DND-41 (cell line): ENCODE measurements at regions not wholly inside any gene's neighbourhood (a gene's known extent, or its start where the extent isn't known, plus 50 kb on each side); places are given as distances from the start of the nearest gene placed in this dataset.

Experiments used
- ATAC-seq: fragments of 200-7000 bp; cut with Tn5 transposase; 3 replicates; pipeline ENCODE4 v1.9.1; 2021; ENCODE audit warnings: low read depth; ENCODE audit not compliant: insufficient read depth
- DNase-seq: peaks from one replicate; pipeline ENCODE4 v3.0.0-alpha.2; 2020
- H2AFZ ChIP-seq: 2 replicates; pipeline ENCODE4 v1.6.0; 2012; ENCODE audit warnings: low read depth, low read length
- H3K27ac ChIP-seq: 2 replicates; pipeline ENCODE4 v1.5.1; 2012; ENCODE audit warnings: low read length, inconsistent platforms
- H3K27me3 ChIP-seq: fragments of 200-600 bp; sonication (generic); 2 replicates; pipeline ENCODE4 v1.6.0; 2012; ENCODE audit warnings: low read length, mild to moderate bottlenecking, inconsistent platforms; ENCODE audit not compliant: insufficient read depth, poor library complexity
- H3K36me3 ChIP-seq: 2 replicates; pipeline ENCODE4 v1.5.1; 2012; ENCODE audit warnings: low read length, inconsistent platforms; ENCODE audit not compliant: insufficient read depth
- H3K4me1 ChIP-seq: 2 replicates; pipeline ENCODE4 v1.5.1; 2012; ENCODE audit warnings: mild to moderate bottlenecking, low read length; ENCODE audit not compliant: insufficient read depth
- H3K4me2 ChIP-seq: 2 replicates; pipeline ENCODE4 v1.6.0; 2012; ENCODE audit warnings: mild to moderate bottlenecking, moderate library complexity, low read length, inconsistent platforms; ENCODE audit not compliant: insufficient read depth
- H3K4me3 ChIP-seq, 2 experiments: fragments of 200-600 bp in 1 of 2; shearing (Covaris generic) in 1 of 2; 2 replicates each; pipeline ENCODE4 v1.5.1; 2012 to 2016; ENCODE audit warnings: inconsistent platforms in 2 of 2, low read length in 2 of 2, mild to moderate bottlenecking in 2 of 2, low read depth in 1 of 2, moderate library complexity in 1 of 2
- H3K79me2 ChIP-seq: 2 replicates; pipeline ENCODE4 v1.6.0; 2012; ENCODE audit warnings: low read length, inconsistent platforms; ENCODE audit not compliant: insufficient read depth
- H3K9ac ChIP-seq: 2 replicates; pipeline ENCODE4 v1.6.0; 2012; ENCODE audit warnings: low read depth, mild to moderate bottlenecking, inconsistent platforms, low read length, moderate library complexity
- H3K9me3 ChIP-seq: 2 replicates; pipeline ENCODE4 v1.5.1; 2012; ENCODE audit warnings: low read length, moderate library complexity, mild to moderate bottlenecking, inconsistent platforms; ENCODE audit not compliant: insufficient read depth, severe bottlenecking
- H4K20me1 ChIP-seq: 2 replicates; pipeline ENCODE4 v1.6.0; 2012; ENCODE audit warnings: low read length; ENCODE audit not compliant: insufficient read depth
- EZH2 ChIP-seq: IDR thresholded peaks from 3 replicates; pipeline ENCODE4 v1.6.1; 2012; ENCODE audit warnings: borderline replicate concordance, low read depth, mild to moderate bottlenecking, moderate library complexity, low read length, inconsistent platforms; ENCODE audit not compliant: severe bottlenecking
- TF ChIP-seq, protein P1 (sequence below): IDR thresholded peaks from 2 replicates; pipeline ENCODE4 v1.5.1; 2012; ENCODE audit warnings: borderline replicate concordance, low read length, moderate library complexity, mild to moderate bottlenecking; ENCODE audit not compliant: poor library complexity, severe bottlenecking; ENCODE audit errors: extremely low read depth

- Histone ChIP-seq H3K79me2 (no peaks in the 10 kb centered on the region), H3K9ac (no peak overlapping the region), H2AFZ (no peak overlapping the region), H3K9me3 (no peaks in the 10 kb centered on the region), H3K4me1 (no peaks in the 10 kb centered on the region), H4K20me1 (no peaks in the 10 kb centered on the region), H3K27me3 (peaks cover 2% of the 10 kb centered on the region), H3K4me3 (no peak overlapping the region), H3K4me2 (no peak overlapping the region), H3K36me3 (no peaks in the 10 kb centered on the region), H3K27ac (no peak overlapping the region)
- ATAC-seq (no peak), DNase-seq (no peak)
- TF ChIP-seq, protein P1, sequence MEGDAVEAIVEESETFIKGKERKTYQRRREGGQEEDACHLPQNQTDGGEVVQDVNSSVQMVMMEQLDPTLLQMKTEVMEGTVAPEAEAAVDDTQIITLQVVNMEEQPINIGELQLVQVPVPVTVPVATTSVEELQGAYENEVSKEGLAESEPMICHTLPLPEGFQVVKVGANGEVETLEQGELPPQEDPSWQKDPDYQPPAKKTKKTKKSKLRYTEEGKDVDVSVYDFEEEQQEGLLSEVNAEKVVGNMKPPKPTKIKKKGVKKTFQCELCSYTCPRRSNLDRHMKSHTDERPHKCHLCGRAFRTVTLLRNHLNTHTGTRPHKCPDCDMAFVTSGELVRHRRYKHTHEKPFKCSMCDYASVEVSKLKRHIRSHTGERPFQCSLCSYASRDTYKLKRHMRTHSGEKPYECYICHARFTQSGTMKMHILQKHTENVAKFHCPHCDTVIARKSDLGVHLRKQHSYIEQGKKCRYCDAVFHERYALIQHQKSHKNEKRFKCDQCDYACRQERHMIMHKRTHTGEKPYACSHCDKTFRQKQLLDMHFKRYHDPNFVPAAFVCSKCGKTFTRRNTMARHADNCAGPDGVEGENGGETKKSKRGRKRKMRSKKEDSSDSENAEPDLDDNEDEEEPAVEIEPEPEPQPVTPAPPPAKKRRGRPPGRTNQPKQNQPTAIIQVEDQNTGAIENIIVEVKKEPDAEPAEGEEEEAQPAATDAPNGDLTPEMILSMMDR: no peak
- TF ChIP-seq EZH2: no peak
Measured at GRCh38 chr19:28235606-28236125, 977.3 kb downstream of the UQCRFS1 start.

DNA sequence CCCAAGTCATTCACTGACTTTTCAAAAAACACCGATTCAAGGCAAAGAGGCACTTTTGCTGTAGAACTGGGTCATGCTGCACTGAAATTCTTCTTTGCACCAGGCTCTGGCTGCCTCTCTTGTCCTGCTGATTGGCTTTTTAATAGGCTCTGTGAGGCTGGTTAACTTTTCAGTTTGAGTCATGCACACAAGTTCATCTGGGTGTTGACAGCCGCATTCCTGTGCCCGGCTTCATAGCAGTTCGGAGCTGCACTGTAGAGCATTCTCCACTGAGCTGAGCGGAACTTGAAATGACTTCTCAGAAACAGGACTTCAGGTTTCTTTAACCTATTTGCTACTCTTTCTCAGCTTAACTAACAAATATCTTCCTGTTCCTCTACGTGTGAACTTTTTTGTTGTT lies 978.3 kb downstream of the UQCRFS1 start:
- Histone ChIP-seq H3K27ac (no peak overlapping the region), H3K4me2 (no peak overlapping the region)

DNA sequence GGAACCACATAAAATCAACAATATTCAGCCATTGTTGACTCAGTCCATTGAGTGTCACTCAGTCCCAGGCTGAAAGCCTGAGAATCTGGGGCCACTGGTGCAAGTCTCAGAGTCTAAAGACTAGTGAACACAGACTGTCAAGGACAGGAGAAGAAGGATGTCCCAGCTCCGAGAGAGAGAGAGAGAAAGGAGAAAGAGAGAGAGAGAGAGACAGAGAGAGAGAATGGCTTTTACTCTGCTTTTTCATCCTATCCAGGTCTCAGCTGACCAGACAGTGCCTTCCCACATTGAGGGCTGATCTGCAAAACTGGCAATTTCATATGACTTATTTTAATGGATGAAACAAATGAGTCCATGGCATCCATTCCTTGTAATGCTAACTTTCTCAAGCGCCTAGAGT lies 984.1 kb downstream of the UQCRFS1 start:
- Histone ChIP-seq H3K9ac (no peak overlapping the region), H4K20me1 (no peaks in the 10 kb centered on the region), H3K4me1 (no peaks in the 10 kb centered on the region), H2AFZ (no peak overlapping the region), H3K27ac (no peak overlapping the region), H3K36me3 (no peaks in the 10 kb centered on the region), H3K79me2 (no peaks in the 10 kb centered on the region), H3K27me3 (no peaks in the 10 kb centered on the region), H3K4me3 (no peak overlapping the region), H3K4me2 (no peak overlapping the region), H3K9me3 (no peaks in the 10 kb centered on the region)
- TF ChIP-seq, protein P1: no peak
- no peak for TF ChIP-seq EZH2
- ATAC-seq (no peak), DNase-seq (no peak)

More for the DNA sequence above, 978.3 kb downstream of the UQCRFS1 start:
- Histone ChIP-seq H3K79me2 (no peaks in the 10 kb centered on the region), H3K4me1 (no peaks in the 10 kb centered on the region), H4K20me1 (no peaks in the 10 kb centered on the region), H3K4me3 (no peak overlapping the region), H3K9me3 (no peaks in the 10 kb centered on the region), H2AFZ (no peak overlapping the region), H3K27me3 (peaks cover 2% of the 10 kb centered on the region), H3K36me3 (no peaks in the 10 kb centered on the region), H3K9ac (no peak overlapping the region)
- TF ChIP-seq, protein P1: no peak
- DNase-seq: no peak
- ATAC-seq: no peak

DNA sequence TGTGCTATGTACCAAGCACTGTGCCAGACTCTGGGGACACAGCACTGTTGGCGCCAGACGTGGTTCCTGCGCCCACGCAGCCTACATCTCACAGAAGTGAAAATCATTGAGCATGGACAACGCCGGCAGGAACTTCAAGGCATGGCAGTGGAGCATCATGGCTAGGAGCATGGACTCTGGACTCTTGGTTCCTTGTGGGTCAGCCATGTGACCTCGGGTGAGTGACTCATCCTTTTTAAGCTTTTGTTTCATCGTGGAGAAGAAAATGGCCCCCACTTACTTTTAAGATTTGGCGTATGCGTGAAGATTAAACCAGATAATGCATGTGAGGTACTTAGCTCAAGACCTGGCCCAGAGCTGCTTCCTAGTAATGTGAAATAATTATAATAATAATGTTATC lies 988.5 kb downstream of the UQCRFS1 start:
- Histone ChIP-seq H3K79me2 (no peaks in the 10 kb centered on the region), H3K27me3 (peaks cover 3% of the 10 kb centered on the region), H3K4me2 (no peak overlapping the region), H3K4me1 (no peaks in the 10 kb centered on the region), H3K4me3 (no peak overlapping the region), H3K9ac (no peak overlapping the region), H2AFZ (no peak overlapping the region), H3K9me3 (no peaks in the 10 kb centered on the region), H4K20me1 (no peaks in the 10 kb centered on the region), H3K27ac (no peak overlapping the region), H3K36me3 (no peaks in the 10 kb centered on the region)
- TF ChIP-seq, protein P1: no peak
- TF ChIP-seq EZH2: no peak
- no peak for ATAC-seq
- DNase-seq: no peak
